Left renal pelvis (tissue), 4 donors: ENCODE measurements at regions not wholly inside any gene's neighbourhood (a gene's known extent, or its start where the extent isn't known, plus 50 kb on each side); places are given as distances from the start of the nearest gene placed in this dataset.

Experiments used
- DNase-seq, 4 donors: peaks; one replicate each; pipeline ENCODE4 v3.0.0-alpha.2; 2013; ENCODE audit warnings: low read depth in 4 of 4, low spot score in 3 of 4

DNA sequence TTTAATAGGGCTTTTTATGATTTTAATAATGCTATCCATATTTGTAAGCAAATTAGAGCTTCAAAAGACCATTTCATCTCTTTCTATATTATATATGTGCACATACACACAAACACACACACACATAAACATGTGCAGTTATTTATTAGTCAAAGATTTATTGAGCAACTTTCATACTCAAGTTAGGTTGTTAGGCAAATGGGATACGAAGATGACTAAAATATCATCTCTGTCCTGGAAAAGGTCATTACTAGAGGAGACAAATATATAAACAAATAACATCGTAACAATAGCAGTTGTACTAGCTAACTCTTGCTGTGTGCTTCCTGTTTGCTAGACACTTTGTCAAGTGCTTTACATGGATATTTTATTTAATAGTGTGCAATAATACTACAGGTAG, 307.9 kb downstream of the SNX13 start:
- DNase-seq = no peak

DNA sequence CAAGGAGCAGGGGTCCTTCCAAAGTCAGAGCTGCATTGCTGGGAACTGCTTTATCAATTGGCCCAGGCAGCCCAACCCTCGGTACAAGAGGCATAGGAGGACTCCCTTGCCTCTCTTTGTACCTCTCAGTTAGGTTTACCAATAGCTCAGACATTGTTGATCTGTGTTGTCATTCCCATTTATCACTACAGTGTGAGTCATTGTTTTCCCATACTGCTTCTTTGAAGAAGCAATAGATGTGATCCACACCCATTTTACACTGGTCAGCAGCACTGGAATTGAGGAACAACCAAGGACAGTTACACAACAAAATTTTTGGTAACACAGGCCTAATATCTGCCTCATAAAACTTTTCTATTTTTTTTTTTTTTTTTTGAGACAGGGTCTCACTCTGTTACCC, 307.2 kb downstream of the SNX13 start:
- DNase-seq = no peak

DNA sequence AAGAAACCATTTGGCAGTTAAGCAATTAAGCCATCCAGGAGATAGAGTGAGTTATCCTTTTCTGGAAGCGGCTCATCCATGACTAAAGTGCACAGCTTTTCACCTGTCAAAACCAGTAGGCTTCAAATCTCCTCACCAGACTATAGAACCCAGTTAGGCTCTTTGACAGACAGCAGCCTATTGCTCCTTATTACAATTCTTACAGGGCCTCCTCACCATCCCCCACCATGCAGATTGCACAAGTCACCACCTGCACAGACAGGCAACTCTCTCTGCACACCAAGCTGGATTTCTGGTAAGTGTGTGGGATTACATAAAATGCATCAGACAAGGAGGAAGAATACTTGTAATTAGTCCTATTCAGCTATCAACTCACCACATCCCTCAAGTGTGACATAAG, 301.6 kb downstream of the SNX13 start:
- DNase-seq = no peak

DNA sequence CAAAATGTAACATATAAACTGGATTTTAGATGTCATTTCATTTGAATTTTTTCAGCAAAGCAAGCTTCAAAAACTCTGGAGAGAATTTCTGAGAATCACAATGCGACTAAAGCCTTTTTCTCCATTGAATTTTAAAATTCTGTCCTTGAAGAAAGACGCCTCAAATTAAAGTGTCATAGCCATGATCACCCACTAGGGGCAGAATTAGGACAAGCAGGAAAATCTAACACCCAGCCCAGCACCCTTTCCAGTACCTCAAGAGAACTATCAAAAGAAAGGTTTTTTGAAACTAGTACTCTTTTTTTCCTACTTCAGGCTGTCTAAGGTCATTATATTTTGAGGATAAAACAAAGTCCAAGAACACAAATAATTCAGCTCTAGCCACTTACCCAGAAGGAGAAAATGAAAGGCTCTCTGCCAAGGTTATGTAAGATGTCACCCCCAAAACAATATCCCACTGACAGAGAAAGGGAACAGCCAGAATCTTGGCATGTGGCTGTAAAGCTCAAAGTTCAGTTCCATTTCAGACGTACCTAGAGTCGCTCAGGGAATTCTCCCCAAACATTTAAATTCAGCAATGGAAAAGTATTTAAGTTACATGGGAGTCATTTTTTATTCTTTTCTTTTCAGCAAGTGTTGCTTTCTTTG, 299.4 kb downstream of the SNX13 start:
- DNase-seq = no peak

DNA sequence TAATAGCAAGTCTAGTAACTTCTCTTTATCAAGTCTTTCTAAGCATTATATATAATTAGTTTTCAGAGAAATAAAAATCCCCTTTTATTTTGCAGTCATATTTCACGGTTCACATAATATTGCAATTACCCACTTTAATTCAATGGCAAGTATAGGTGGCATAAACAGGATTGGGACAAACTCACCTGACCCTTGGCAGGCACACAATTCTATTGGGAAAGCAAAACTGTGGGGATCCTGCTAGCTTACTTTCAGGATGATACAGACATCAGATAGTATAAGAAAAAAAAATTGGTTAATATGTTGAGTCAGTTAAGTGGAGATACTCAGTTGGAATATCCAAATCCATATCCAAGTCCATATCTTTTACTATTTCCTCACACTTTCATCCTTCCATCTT, 294.8 kb downstream of the SNX13 start:
- DNase-seq = no peak

DNA sequence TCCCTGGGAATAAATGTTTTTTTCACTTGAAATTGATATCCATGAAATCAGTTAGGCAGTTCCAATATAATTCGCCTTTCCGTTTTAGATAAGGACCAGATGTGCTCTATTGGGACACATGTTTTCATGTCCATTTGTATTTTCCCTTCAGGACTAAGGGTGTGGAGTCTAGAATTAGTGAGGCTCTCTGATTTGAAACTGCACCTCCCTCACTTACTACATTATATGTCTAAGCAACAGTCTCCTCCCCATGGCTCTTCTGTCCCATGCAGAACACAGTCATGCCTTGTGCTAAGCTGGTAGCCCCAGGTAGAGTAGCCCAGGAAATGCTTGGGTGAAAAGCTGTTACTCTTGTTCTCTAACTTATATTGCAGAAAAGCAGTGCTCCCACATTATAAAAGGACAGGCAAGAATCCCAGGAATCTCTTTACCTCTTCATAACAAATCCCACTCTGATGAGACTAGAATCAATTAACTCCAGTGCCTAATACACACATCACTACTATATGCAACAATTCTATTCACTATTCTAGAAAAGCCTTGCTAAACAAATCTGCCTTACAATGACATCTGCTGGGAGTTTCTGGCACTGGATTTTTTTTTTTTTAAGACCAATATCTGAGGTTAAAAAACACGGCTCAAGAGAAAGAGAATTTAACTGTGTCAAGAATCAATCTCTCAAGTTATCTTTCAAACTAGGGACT, 293.9 kb downstream of the SNX13 start:
- DNase-seq = no peak

DNA sequence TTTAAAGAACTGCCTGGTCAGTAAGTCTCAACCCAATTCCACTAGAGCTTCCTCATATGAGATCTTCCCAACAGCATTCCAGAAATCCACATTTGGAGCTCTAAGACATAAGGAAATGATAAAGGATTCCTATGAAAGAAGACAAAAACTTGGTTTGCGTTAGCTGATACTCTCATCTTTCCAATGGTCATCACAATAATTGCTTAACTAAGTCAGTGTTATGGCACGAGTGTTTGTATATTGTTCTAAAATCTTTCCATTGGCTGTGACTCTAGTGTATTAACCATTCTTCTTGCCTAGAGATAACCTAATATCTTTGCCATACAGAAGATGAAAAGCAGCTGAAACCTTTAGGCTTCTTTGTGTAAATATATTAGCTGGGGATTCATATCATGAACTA, 289.0 kb downstream of the SNX13 start:
- no peak for DNase-seq

DNA sequence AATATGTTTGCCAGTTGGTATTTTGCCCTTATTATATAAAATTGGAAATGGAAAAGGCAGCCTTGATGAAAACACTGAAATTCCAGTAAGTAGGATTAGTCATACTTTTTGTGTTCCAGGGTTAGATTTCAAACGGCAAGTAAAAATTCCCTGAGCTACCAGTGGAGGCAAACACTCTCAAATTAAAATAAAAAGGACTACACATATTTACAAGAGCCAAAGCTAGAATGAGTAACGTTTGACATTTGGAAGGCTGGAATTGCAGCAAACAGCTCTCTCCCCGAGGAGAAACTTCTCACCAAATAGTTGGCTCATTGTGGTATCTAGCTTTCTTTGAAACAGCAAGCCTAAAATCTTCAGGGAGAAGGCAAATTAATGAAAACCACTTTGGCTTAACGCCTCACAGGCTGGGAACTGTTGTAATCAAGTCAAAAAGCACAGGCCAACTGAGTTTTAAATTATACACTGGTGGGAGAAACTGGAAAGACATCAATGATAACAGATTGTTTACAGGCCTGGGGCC, 288.4 kb downstream of the SNX13 start:
- no peak for DNase-seq

DNA sequence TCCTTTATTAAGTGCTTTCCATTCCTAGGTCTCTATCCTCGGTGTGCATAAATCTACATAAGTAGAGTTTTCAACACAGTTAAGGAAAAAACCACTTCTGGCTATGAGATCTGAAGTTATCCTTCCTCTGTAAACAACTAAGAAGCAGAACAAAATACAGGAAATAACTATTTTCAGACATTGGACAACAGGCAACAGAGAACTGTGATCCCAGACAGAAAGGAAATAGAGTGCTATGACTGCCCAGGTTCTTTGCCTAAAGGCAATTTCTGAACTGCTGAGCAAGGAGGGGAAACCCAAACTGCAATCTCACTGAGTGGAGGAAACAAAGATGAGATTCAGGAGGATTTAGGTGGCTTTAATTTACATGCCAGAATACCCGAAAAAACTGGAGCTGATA, 285.4 kb downstream of the SNX13 start:
- no peak for DNase-seq

DNA sequence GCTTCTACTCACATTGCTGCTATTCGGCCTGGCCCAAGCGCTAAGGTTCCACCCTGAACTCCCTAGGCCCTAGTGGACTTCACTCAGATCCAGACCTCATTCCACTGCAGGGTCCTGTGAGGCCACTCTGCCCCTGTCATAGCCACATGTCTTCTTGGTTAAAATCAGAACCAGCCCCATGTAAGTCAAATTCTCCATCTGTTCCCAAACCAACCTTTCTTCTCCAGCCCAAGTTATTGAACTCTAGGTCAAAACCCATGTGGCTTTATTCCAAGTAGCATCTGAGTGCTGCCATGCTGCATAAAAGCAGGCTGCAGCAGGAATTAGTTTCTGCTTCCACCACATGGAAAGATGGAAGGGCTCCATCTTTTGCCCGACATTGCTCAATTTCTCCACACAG, 281.2 kb downstream of the SNX13 start:
- no peak for DNase-seq

DNA sequence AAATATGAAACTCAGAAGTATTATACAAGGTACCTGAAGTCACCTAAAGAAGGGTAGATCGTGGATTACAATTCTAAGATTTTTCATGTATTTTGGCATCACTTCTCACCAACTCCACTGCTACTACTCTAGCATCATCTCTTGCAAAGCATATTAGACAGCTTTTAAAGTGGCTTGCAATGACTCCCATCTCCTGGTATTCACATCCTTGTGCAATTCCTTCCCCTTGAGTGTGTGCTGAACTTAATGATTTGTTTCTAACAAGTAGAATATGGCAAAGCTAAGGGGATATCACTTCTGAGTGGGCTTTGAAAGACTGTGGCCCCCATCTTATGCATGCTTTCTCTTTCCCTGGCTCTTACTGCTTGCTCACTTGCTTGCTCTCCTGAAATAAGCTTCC, 280.2 kb downstream of the SNX13 start:
- no peak for DNase-seq

DNA sequence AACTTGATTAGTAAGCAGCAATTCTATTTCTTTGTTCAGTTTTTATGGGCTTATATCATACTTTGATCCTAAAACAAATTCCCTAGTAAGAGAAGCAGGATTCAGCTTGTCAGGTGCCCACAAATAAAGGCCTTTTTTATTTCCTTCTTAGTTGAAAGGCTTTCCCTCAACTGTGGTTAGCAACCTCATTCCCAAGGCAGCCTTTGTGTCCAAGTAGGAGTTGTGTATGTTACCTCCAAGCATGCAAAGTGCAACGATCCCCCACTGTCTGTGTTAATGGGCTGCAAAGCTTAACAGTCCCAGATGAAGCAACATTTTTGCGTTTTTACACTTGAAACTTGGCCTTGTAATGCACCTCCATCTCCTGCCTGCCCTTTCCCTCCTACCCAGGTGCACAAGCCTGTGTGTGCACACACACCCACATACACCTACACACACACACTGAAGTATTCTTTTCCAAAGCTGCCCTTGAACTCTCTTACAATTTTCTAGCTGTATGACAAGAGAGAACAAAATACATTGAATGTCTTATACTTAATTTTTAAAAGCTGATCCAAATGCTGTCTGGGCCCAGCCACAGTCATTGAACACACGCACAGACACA, 278.2 kb downstream of the SNX13 start:
- no peak for DNase-seq

DNA sequence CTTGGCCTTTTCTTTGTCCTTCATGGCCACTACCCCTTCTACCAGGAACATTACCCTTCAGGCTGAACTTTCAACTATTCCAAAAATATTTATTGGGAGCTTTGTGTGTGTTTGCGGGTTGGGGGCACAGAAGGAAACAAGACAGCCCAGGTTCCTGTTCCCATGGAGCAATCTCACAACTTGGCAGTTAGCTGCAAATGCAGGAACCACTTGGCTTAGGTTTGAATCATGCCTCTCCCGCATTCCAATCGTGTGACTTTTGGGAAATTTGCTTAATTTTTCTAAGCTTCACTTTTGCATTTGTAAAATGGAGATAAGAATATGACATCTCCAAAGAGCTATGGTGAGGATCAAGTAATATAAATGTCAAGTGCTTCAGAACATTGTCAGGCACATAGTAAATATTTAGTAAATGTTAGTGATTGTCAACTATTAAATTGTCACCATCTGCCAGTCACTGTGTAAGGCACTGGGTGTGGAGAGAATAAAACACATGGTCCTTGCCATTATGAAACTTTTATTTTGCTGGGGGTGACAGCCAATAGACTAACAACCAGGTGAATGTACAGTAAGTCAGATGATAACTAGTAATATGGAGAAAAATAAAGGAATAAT, 277.1 kb downstream of the SNX13 start:
- no peak for DNase-seq

DNA sequence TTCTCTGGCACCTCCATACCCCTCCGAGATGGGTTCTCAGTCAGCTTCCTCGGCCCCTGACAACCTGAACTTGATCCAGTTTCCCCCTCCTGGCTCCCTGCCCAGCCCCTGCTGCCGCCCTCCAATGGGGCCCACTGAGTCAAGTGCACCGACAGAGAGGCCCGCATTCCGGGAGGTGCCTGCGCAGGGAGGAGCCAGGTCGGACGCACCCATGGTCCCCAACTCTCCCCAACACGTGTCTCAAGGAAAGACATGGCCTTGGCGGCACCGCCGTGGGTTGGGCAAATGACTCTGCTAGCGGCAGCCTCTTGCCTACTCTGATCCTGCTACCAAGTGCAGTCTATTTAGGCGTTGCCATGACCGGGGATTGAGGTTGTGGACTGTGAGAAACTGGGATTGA, 275.3 kb downstream of the SNX13 start:
- no peak for DNase-seq

DNA sequence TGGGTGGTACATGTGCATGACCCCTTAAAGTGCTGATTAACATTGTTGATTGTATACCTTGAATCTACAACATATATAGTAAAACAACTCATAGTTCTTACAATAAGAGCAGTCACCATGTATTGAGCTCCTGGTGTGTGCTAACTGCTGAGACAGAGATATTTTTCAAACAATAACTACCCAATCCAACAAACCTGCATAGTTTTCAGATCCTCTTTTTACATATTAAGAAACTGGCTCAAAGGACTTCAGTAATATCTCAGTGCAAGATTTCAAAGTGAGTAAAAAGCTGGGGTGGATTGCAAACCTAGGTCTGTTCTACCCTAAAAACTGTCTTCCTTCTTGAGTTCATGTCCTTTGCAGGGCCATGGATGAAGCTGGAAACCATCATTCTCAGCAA, 272.2 kb downstream of the SNX13 start:
- no peak for DNase-seq

DNA sequence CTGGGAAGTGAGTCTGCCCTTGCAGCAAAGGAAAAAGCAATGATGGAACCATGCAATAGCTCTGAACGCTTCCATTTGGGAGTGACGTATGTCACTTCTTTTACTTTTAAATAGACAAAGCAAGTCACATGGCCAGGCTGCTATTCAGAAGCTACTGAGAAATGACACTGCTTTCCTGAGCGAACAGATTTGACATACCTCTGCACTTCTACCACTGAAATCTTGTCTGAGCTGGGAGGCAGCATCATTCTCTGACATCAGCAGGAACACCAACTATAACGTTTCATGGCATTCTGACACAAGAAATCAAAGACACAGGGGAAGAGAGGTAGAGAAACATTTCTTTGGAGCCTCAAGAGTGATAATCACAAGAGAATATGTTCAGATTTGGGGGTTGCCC, 271.1 kb downstream of the SNX13 start:
- no peak for DNase-seq

DNA sequence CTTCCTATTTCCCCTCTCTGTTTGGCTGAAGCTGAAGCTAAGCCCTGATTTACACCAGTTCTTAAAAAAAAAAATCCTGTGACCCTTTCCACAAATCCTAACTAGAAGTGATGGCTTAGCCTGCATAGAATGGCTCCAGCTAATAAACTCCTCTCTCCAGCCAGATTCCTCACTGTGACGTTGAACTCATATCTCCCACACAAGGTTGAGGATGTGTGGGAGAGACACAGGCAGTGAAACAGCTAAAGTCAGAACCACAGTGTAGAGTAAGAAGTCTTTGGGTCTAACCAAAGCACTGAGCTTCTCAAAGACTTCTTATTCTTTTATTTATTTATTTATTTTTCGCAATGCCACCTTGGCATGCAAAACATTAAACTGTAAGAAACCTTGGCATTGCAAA, 268.3 kb downstream of the SNX13 start:
- DNase-seq = no peak

DNA sequence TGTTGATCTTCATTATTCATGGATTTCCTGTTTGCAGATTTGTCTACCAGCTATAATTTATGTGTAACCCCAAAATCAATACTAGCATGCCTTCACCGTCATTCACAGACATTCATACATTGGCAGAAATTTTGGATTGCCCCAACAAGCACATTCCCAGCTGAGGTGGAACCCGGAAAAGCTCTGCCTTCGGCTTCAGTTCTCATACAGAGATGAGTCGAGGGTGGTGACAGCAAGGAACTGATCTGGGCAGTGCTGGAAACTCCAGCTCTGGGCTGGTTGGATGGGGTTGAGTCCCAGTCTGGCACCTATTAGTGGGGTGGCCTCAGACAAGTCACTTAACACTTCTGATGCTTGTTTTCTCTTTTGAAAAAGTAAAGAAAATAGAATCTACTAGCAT, 267.5 kb downstream of the SNX13 start:
- no peak for DNase-seq

DNA sequence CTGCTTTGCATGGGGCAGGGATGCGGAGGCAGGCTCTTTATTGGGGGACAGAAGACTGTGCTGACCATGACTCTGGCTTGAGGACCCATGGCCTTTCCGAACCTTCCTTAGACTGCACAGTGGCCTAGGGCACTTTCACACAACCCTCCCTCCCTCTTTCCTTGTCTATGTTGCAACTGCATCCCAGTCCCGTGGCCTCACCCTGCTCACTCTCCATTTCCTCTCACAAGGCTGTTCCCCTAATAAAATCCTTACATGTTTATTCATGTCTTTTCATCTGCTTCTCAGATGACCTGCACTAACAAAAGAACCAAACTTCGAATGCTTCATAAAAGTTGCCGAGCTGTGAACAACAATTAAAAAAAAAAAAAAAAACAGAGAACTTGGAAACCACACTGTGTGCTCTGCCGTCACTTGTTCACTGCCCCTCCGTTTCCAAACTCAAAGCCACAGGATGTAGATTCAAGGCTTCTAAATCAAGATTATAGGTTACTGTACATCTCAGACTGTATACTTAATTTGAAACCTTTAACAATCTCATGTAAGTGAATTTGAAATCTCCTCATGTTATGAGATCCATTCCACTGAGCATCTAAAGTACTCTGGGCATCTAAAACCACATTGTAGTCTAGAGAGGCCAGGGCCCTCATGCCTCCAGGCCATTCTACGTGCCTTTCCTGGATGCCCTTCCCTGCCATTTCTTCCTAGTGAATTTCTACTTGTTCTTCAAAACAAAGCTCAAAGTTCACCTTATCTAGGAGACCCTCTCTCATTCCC, 265.9 kb downstream of the SNX13 start:
- no peak for DNase-seq

DNA sequence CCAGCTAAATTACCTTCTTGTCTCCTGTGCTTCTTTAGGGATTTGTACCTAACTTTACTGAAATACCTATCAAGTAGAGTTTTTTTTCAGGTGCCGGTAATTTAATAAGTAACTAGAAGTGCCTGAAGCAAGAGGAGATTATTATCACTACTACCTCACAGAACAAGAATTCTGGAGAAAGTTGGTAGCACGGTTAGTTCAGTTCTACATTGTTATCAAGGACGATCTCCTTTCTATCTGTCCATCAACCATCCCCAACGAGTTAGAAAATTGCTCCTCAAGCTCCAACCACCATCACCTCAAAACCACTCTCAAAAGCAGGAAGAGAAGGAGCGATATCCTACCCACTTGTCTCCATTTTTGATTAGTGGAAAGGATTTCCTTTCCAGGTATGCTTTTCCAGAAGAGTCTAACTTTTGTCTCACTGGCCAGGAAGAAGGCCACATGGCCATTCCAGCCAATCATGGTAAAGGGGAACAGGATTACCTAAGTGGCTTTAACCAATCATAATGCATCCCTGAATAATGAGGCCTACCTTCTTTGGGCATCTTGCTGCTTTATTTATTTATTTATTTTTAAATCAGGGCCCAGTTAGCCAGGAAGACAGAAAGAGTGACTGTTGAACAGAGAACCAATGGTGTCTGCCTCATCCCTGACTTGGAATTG, 265.2 kb downstream of the SNX13 start:
- DNase-seq = no peak
